ENCODE measurements at regions not wholly inside any gene's neighbourhood (a gene's known extent, or its start where the extent isn't known, plus 50 kb on each side); places are given as distances from the start of the nearest gene placed in this dataset.

DNA sequence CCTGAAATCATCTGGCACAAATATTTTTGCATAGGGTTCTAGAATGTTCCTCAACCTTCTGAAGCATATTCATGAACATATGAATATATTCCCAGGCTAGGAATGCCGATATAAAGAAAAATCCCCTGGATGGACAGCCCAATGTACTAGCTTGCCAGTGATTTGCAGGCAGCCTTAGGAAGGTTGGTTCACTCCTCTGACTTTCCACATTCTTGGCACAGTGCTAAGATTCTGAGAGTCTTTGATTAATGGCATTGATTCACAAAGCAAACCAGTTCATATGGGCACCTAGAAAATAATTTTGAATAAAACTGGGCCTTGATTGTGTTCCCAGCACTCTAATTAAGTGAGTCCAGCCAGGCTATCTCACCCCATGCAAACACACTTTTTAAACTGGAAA, 56.9 kb upstream of the ENPP4 start:
- H3K27ac Mint-ChIP-seq = no peak overlapping the region
- H3K4me1 Mint-ChIP-seq = no peaks in the 10 kb centered on the region
- no peaks in the 10 kb centered on the region for H3K9me3 Mint-ChIP-seq
- ATAC-seq (no peak), DNase-seq (ENCODE audit: low spot score in 2 of 2) (no peak)
- H3K36me3 Mint-ChIP-seq = no peaks in the 10 kb centered on the region
- no peak overlapping the region for H3K4me3 Mint-ChIP-seq

DNA sequence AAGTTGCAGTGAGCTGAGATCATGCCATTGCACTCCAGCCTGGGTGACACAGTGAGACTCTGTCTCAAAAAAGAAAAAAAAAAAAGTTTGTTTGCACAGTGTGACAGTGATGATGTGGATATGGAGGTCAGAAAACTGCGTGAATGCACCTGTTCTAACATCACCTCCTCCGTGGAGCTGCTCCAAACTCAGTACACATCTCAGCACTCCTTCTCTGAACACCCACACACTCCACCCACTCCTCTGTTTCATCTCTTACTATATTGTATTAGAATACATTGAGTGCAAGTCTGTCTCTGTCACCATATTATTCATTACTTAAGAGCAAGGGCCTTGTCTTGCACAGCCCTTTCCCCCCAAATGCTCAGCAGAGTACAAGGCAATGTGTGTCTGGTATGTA, 51.5 kb upstream of the ENPP4 start:
- Mint-ChIP-seq H3K4me1 (peaks cover 5% of the 10 kb centered on the region), H3K4me3 (no peak overlapping the region), H3K27ac (no peak overlapping the region), H3K36me3 (no peaks in the 10 kb centered on the region), H3K9me3 (no peaks in the 10 kb centered on the region)
- no peak for DNase-seq (ENCODE audit: low spot score in 2 of 2)
- ATAC-seq = peak; percentile 57

DNA sequence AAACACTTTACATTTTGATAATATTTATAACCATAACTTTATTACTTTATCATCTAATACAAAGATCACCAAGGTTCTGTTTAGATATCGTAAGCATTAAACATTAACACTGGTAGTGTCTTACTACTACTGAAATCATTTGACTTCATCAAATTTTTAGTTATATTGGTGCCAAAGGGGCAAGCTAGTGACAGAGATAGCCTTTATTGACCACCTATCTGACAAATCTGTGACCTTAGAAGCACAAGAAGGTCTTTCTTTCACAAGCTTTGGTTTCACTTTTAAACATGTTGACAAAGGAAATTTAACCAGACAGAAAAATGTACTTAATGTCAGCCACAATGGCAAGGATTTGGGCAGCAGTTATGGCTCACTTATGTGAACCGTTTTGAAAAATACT, 50.7 kb upstream of the ENPP4 start:
- ATAC-seq (no peak), DNase-seq (ENCODE audit: low spot score in 2 of 2) (no peak)
- Mint-ChIP-seq H3K4me1 (peaks cover 5% of the 10 kb centered on the region), H3K4me3 (no peak overlapping the region), H3K27ac (no peak overlapping the region), H3K36me3 (no peaks in the 10 kb centered on the region), H3K9me3 (no peaks in the 10 kb centered on the region)
